K562 (cell line): ENCODE measurements at regions not wholly inside any gene's neighbourhood (a gene's known extent, or its start where the extent isn't known, plus 50 kb on each side); places are given as distances from the start of the nearest gene placed in this dataset.

ENCODE experiments used
- CEBPG ChIP-seq, 3 experiments: fragments of 200-800 bp in 1 of 3; sonication (Bioruptor generic) in 1 of 3; sonication (generic) in 1 of 3; formaldehyde crosslinking in 1 of 3; IDR thresholded peaks in 2 of 3; conservative IDR thresholded peaks in 1 of 3; 2 replicates each; pipeline versions ENCODE4 v1.6.1 to v1.8.0; 2016 to 2022; ENCODE audit warnings: missing compliant biosample characterization in 2 of 3, missing genetic modification characterization in 2 of 3, mild to moderate bottlenecking in 1 of 3, missing genetic modification reagents in 1 of 3
- FOSL1 ChIP-seq: fragments of 200-800 bp; sonication (Bioruptor generic); conservative IDR thresholded peaks from 2 replicates; pipeline ENCODE4 v1.6.1; 2016; ENCODE audit warnings: missing genetic modification characterization, missing compliant biosample characterization
- NCOA6 ChIP-seq: fragments of 450-650 bp; IDR thresholded peaks from 2 replicates; pipeline ENCODE4 v1.6.1; 2017; ENCODE audit warnings: mild to moderate bottlenecking
- NR2F6 ChIP-seq: fragments of 450-650 bp; formaldehyde crosslinking; IDR thresholded peaks from 2 replicates; pipeline ENCODE4 v1.4.0; 2020; ENCODE audit warnings: mild to moderate bottlenecking
- PRDM10 ChIP-seq: fragments of 450-650 bp; IDR thresholded peaks from 2 replicates; pipeline ENCODE4 v1.6.1; 2018; ENCODE audit not compliant: partially characterized antibody
- RAD21 ChIP-seq, 2 experiments: fragments of 250-450 bp in 1 of 2; fragments of 450-650 bp in 1 of 2; sonication (Bioruptor Pico) in 1 of 2; formaldehyde crosslinking in 1 of 2; IDR thresholded peaks in 1 of 2; conservative IDR thresholded peaks in 1 of 2; 2 replicates each; pipeline versions ENCODE4 v1.4.0 to v1.8.0; 2020 to 2022; ENCODE audit warnings: mild to moderate bottlenecking in 2 of 2, moderate library complexity in 1 of 2
- SMARCA4 ChIP-seq: fragments of 450-650 bp; IDR thresholded peaks from 2 replicates; pipeline ENCODE4 v1.6.1; 2016
- TAL1 ChIP-seq: fragments of 450-650 bp; IDR thresholded peaks from 2 replicates; pipeline ENCODE4 v1.6.1; 2016; ENCODE audit warnings: mild to moderate bottlenecking
- TEAD4 ChIP-seq, 2 experiments: sonication (generic) in 1 of 2; formaldehyde crosslinking in 1 of 2; IDR thresholded peaks; 2 replicates each; pipeline versions ENCODE4 v1.6.1 to v1.8.0; 2012 to 2022; ENCODE audit warnings: borderline replicate concordance in 1 of 2, inconsistent platforms in 1 of 2, low read length in 1 of 2, mild to moderate bottlenecking in 1 of 2, missing genetic modification reagents in 1 of 2
- ZNF395 ChIP-seq: fragments of 200-800 bp; sonication (Bioruptor generic); IDR thresholded peaks from 2 replicates; pipeline ENCODE4 v1.6.1; 2017; ENCODE audit warnings: missing genetic modification characterization, missing compliant biosample characterization
- ZNF592 ChIP-seq: fragments of 450-650 bp; IDR thresholded peaks from 2 replicates; pipeline ENCODE4 v1.6.1; 2017; ENCODE audit warnings: antibody characterized with exemption, mild to moderate bottlenecking

GRCh38 chr20:41696428-41696827 lies 78.3 kb upstream of the CHD6 start (continued):
- TF ChIP-seq PRDM10 (peak; percentile 24), RAD21 (CRISPR knock-in tag; conservative IDR thresholded peaks at IDR 0.05 in 1 of 2, IDR thresholded peaks at IDR 0.05 in 1 of 2) (0 out of 4 replicates have a peak, but pooled peaks of 1 of the 2 experiments have one; percentile 11), SMARCA4 (peak; percentile 98), NR2F6 (CRISPR knock-in tag) (no peak), ZNF395 (CRISPR knock-in tag) (peak; percentile 79; the same call in 1 of the 2 replicates), TEAD4 (IDR thresholded peaks at IDR 0.05; ENCODE audit: low read length) (peak; percentile 66; the same call in 1 of the 2 replicates), TEAD4 (CRISPR knock-in tag; IDR thresholded peaks at IDR 0.05; ENCODE audit: borderline replicate concordance) (no peak), FOSL1 (tag) (peak; percentile 99), TAL1 (peak; percentile 33; the same call in 1 of the 2 replicates), ZNF592 (peak; percentile 64), CEBPG (CRISPR knock-in tag; IDR thresholded peaks at IDR 0.05) (no peak), CEBPG (tag; conservative IDR thresholded peaks at IDR 0.05 in 1 of 2, IDR thresholded peaks at IDR 0.05 in 1 of 2) (no peak), NCOA6 (peak; percentile 41; the same call in 1 of the 2 replicates)
